Peyer's patch (tissue), 4 donors: ENCODE measurements at regions not wholly inside any gene's neighbourhood (a gene's known extent, or its start where the extent isn't known, plus 50 kb on each side); places are given as distances from the start of the nearest gene placed in this dataset.

Experiments used
- CTCF ChIP-seq, 6 experiments: fragments of 450-650 bp in 4 of 6; fragments of 200-600 bp in 2 of 6; sonication (generic) in 1 of 6; IDR thresholded peaks; one replicate each; pipeline ENCODE4 v1.5.1; 2017 to 2019; ENCODE audit warnings: antibody characterized with exemption in 6 of 6, mild to moderate bottlenecking in 3 of 6, moderate library complexity in 1 of 6
- POLR2A ChIP-seq, 2 donors: fragments of 450-650 bp; IDR thresholded peaks; one replicate each; pipeline ENCODE4 v1.5.1; 2017; ENCODE audit warnings: antibody characterized with exemption in 2 of 2, mild to moderate bottlenecking in 2 of 2, moderate library complexity in 2 of 2

- TF ChIP-seq CTCF (IDR thresholded peaks at IDR 0.05) (no peak), POLR2A (IDR thresholded peaks at IDR 0.05) (no peak)
Observed at GRCh38 chr9:111107141-111107540, 68.9 kb upstream of the LPAR1 start.
